HG03378 (cell line): ENCODE measurements at regions not wholly inside any gene's neighbourhood (a gene's known extent, or its start where the extent isn't known, plus 50 kb on each side); places are given as distances from the start of the nearest gene placed in this dataset.
"Not testable (repeated sequence)": the region's sequence is repeated elsewhere in the genome, so short reads cannot be mapped to it uniquely, and the experiment has no call there.

Source experiments
- ATAC-seq: cut with Tn5 transposase; IDR thresholded peaks from one replicate; pipeline ENCODE4 v1.9.1; 2021; ENCODE audit warnings: mild to moderate bottlenecking, moderate library complexity; ENCODE audit not compliant: unreplicated experiment

GRCh38 chr5:8693341-8693844 is 824.4 kb downstream of the MTRR start:
- ATAC-seq, result no peak

- no peak for ATAC-seq
These were observed 825.6 kb downstream of the MTRR start for GRCh38 chr5:8694545-8694944.

GRCh38 chr5:8695902-8696845 is 827.2 kb downstream of the MTRR start:
- ATAC-seq, result no peak

GRCh38 chr5:8700222-8700621 is 831.3 kb downstream of the MTRR start:
- ATAC-seq, result no peak

GRCh38 chr5:8700671-8701070 is 831.7 kb downstream of the MTRR start:
- no peak for ATAC-seq

GRCh38 chr5:8701251-8701650 is 832.3 kb downstream of the MTRR start:
- no peak for ATAC-seq

- no peak for ATAC-seq
These were observed 835.4 kb downstream of the SEMA5A start for GRCh38 chr5:8710426-8710930.

- no peak for ATAC-seq
These were observed 831.7 kb downstream of the SEMA5A start for GRCh38 chr5:8714198-8714597.

GRCh38 chr5:8714861-8715260 is 831.0 kb downstream of the SEMA5A start:
- ATAC-seq, result no peak

GRCh38 chr5:8719796-8720195 is 826.1 kb downstream of the SEMA5A start:
- no peak for ATAC-seq

- no peak for ATAC-seq
These were observed 825.4 kb downstream of the SEMA5A start for GRCh38 chr5:8720506-8720905.

GRCh38 chr5:8721536-8721935 is 824.3 kb downstream of the SEMA5A start:
- ATAC-seq, result no peak

- no peak for ATAC-seq
These were observed 819.4 kb downstream of the SEMA5A start for GRCh38 chr5:8726383-8727036.

GRCh38 chr5:8727396-8727795 is 818.5 kb downstream of the SEMA5A start:
- ATAC-seq, result no peak

- no peak for ATAC-seq
These were observed 816.4 kb downstream of the SEMA5A start for GRCh38 chr5:8729437-8729836.

GRCh38 chr5:8730194-8730593 is 815.7 kb downstream of the SEMA5A start:
- ATAC-seq, result no peak

- ATAC-seq, result not testable (repeated sequence)
These were observed 814.8 kb downstream of the SEMA5A start for GRCh38 chr5:8731110-8731509.

- ATAC-seq, result no peak
These were observed 805.3 kb downstream of the SEMA5A start for GRCh38 chr5:8740595-8740994.

GRCh38 chr5:8749556-8749955 is 796.3 kb downstream of the SEMA5A start:
- ATAC-seq, result no peak

- no peak for ATAC-seq
These were observed 795.8 kb downstream of the SEMA5A start for GRCh38 chr5:8750100-8750499.

- ATAC-seq, result no peak
These were observed 793.9 kb downstream of the SEMA5A start for GRCh38 chr5:8751971-8752370.

GRCh38 chr5:8752595-8752994 is 793.3 kb downstream of the SEMA5A start:
- no peak for ATAC-seq
